GM23248 (cell line): ENCODE measurements at regions not wholly inside any gene's neighbourhood (a gene's known extent, or its start where the extent isn't known, plus 50 kb on each side); places are given as distances from the start of the nearest gene placed in this dataset.

ENCODE experiments used
- EZH2 ChIP-seq: fragments of 200-600 bp; sonication (generic); IDR thresholded peaks from 2 replicates; pipeline ENCODE4 v1.6.1; 2018; ENCODE audit warnings: antibody characterized with exemption, mild to moderate bottlenecking; ENCODE audit not compliant: insufficient read depth, poor library complexity, severe bottlenecking
- EZH2phosphoT487 ChIP-seq: fragments of 200-600 bp; sonication (generic); IDR thresholded peaks from 2 replicates; pipeline ENCODE4 v1.6.1; 2018; ENCODE audit warnings: antibody characterized with exemption, moderate library complexity, mild to moderate bottlenecking, low read depth; ENCODE audit not compliant: insufficient read depth

- TF ChIP-seq EZH2phosphoT487 (no peak), EZH2 (no peak)
Observed at GRCh38 chr9:1639166-1639565, 376.0 kb upstream of the SMARCA2 start.
